Stimulated activated CD4-positive, alpha-beta T cell treated with anti-CD3 and anti-CD28 coated beads, Interleukin-1b, Interleukin-23, amount 100 ng/mL, for 24 hours (primary cell): ENCODE measurements at regions not wholly inside any gene's neighbourhood (a gene's known extent, or its start where the extent isn't known, plus 50 kb on each side); places are given as distances from the start of the nearest gene placed in this dataset.

Source experiments
- DNase-seq, 4 experiments: peaks; one replicate each; pipeline ENCODE4 v3.0.0-alpha.2; 2020; ENCODE audit warnings: low read depth in 4 of 4, low spot score in 1 of 4

DNA sequence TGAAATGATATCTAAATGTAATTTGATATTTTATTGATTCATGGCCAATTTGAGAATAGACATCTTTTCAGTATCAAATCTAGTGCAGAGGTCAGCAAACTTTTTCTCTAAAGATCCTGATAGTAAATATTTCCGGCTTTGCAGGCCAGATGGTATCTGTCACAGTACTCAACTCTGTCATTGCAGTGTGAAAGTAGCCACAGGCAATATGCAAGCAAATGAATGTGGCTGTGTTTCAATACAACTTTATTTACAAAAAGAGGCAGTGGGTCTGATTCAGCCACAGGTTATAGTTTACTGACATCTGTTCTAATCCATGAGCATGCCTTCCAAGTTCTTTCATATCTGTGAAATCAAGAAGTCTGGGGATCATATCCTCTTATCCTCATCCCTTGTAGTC lies 221.2 kb downstream of the PRDM2 start:
- no peak for DNase-seq

DNA sequence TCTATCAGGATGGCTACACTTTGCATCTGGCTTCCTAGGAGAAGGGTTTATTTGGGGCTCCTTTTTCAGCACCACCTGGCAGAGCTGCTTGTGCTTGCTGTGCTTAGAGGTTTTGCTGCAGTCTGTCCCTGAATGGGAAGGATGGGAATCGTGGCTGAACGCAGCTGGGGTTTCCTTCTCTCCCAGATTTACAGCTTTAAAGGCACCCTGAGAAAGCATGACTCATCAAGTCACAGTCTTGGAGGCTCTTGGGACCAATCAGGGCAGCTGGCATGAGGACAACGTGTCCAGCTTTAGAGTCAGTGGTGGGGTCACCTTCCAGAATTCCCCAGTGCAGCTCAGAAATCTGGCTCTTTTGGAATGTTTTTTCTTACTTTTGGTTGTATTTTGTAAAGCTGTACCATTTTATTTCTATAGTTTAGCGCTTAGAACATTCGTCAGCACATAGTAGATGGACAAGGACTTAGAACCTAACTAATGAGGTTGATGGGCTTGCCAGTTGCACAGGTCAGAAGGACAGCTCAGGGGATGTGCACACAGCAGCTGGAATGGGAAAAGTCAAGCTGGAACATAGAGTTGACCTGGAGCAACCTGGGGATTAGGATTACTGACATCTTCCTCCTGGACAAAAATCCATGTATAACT lies 222.6 kb downstream of the PRDM2 start:
- no peak for DNase-seq

DNA sequence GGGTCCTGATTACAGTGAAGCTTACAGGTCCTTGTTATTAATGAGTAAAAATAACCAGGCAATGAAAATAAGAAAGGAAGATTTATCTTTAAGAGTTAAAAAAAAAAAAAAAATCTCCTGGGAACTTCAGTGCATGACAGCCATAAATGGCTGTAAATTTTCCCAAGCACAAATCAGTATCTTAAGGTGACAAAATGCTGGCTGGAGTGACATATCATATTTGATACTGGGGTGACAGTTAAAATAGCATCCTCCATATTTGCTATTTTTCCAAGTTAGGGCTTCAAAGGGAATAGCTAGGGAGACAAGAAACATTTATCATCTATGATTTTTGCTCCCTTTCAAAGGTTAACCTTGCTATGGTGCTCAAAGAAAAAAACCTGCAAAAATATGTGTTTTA lies 226.6 kb downstream of the PRDM2 start:
- no peak for DNase-seq

DNA sequence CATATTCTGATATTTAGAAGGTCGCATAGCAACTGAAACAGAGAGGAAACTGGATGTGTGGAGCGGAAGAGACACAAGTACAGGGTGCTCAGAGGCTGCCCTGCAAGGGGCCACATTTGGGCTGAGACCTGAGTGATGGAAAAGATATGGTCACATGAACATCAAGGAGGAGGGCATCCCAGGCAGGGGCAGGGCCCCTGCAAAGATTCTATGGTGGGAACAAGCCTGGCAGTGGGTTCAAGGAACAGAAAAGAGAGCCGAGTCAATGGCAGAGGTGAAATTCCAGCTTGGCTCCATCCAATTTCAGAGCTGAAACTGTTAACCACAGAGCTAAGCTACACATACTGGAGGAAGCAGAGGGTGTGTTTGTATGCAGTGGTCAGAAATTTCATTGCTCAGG lies 227.7 kb downstream of the PRDM2 start:
- no peak for DNase-seq

DNA sequence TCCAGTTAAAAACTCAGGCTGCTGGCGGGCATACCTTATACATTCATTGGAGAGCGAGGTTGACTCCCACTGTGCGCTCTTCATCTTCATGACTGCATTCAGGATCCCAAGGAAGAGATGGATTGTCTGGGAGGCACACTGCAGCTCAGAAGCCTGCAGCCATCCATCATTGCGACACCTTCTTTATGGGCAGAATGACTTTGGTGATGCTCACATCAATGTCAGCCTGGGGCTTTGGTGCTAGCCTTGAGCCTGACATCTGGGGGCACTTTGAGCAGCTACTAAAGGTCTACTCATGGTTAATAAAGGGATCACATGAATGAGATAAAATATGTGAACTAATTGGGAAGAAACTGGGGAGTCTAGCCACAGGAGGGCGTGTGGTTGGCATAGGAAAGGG lies 229.3 kb downstream of the PRDM2 start:
- no peak for DNase-seq

DNA sequence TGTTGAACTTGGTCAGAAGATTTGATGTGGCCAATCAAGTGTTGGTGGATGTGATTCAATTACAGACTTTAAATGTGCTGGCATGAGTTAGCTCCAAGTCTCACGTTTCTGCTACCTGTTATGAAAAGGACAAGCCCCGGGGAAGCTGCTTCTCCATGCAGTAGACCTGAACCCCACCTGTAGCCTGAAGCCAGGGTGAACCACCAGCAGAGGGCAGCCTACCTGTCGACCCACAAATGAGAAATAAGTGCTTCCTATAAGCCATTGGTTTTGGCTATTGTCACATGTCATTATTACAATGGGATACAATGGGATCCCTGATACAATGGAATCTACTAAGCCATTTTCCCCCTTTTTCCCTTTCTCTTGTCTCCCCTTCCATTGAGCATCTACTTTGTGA lies 230.2 kb downstream of the PRDM2 start:
- peak in 1 of 4 experiments; percentile 7 for DNase-seq

DNA sequence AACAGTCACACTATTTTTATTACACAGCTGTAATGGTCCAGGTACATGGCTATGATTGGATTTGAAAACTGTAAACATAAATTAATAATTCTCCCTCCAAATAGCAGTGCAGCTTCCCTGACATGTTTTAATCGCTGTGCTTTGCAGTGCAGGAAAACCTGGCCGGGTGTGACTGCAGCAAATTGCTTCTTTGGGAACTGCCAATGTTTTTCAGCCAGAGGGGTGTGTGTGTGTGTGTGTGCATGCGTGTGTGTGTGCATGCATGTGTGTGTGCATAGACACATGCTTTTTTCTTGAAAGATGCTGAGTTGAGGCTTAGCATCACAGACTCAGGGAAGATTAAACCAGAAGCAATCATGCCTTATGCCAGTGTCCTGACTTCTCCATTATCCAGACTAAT lies 231.2 kb downstream of the PRDM2 start:
- no peak for DNase-seq

DNA sequence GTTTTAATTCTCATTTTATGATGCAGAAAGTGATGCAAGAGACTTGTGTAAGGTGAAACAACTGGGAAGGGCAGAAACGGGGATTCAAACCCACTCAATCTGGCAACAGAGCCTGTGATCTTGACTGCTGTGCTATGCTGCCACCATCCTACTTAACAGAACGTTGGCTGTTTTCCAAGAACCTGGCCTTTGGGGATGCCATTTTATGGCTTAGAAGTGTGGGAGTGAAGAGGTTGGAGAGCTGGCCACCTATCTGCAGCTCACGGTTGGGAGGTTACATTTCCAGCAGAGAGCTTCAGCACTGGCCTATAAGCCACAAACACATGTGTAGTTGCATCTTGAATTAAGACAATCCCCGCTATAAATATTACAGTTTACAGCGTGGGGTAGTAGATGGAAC lies 235.3 kb downstream of the PRDM2 start:
- no peak for DNase-seq

DNA sequence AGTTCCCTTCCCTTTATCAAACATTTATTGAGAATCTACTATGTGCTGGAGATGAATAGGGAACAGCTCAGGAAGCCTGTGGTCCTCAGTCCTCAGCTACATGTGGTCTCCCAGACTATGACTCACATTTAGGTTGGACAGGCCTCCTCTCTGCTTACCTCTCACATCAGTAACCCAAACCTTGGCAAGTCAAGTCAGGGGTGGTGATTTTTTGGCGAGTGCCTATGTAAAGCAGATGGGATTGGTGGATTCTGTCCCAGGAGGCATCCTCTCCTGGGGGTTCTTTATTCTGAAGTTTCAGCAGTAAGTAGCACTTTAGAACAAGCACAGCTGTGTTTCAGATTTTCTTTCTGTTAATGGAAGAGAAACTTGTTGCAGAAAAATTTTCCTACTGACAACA lies 241.3 kb downstream of the PRDM2 start:
- DNase-seq, result no peak

DNA sequence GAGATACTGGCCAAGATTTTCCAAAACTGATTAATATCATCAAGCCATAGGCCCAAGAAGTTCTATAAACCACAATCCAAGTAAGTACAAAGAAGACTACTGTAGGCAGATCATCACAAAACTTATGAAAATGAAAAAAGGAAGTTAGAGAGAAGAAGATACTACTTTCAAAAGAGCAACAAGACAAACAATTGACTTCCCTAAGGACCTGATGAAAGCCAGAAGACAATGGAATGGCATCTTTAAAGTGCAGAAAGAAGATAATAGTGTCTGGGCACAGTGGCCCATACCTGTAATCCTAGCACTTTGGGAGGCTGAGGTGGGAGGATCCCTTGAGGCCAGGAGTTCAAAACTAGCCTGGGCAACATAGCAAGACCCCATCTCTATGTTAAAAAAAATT lies 243.1 kb downstream of the PRDM2 start:
- no peak for DNase-seq

DNA sequence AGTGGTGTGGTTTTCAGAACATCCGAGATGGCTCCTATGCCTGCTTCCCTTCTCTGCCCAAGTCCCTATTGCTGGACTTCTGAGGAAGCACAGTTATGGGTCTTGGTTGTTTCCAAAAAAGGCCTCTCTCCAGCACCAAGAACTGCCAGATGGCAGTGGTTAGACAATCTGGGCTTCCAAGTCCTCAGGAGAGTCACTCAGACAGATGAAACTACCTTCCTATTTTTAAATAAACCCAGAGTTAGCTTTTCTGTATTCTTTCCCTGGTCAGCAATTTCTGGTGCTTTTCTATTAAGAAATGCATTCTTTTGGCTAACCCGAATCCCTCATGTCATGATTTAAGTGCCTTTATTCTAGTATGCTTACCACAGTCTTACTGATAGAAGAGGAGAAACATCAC lies 245.9 kb downstream of the PRDM2 start:
- no peak for DNase-seq

DNA sequence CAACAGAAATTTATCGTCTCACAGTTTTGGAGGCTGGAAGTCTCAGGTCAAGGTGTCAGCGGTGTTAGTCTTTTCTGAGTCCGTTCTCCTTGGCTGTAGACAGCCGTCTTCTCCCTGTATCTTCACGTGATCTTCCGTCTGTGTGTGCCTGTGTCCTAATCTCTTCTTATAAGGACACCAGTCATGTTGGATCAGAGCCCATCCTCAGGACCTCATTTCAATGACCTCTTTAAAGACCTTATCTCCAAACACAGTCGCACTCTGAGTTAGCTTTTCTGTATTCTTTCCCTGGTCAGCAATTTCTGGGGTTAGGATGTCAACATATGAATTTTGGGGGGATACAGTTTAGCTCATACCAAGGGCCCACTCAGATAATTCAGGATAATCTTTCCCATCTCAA lies 247.7 kb downstream of the PRDM2 start:
- DNase-seq, result no peak

DNA sequence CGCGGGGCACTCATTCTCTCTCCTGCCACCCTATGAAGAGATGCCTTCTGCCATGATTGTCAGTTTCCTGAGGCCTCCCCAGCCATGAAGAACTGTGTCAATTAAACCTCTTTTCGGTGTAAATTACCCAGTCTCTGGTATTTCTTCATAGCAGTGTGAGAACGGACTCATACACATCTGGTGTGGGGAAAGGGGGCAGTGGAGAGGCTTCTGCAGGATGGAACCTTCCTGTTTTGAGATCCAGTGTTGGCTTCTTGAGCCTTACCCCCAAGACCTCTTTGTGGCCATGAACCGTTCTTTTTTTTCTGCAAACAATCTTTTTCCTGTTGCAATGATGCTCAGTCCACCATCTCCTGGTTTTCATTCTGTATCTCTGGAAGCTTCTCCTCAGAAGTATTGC lies 248.4 kb downstream of the PRDM2 start:
- DNase-seq, result no peak

DNA sequence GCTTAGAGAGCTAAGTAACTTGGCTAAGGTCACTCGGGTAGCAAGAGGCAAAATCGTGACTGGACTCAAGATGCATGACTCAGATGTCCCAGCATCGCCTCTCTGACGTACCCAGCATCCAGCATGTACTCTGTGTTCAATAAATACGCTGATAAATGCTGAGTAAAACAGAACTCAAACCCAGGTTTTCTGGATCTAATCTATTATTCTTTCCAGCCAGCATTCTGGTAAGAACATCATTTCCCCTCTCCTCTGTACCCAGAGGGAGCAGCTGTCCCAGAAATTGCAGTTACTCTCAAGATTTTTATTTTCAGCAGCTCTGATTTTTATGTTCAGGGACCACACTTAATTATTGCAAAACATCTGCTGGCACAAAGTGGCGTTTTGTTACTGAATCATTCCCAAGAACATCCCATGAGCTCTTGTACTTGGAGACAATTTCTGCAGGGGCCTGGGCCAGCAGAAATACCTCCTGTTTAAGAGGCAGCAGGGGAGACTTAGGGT lies 249.0 kb downstream of the PRDM2 start:
- DNase-seq, result no peak

DNA sequence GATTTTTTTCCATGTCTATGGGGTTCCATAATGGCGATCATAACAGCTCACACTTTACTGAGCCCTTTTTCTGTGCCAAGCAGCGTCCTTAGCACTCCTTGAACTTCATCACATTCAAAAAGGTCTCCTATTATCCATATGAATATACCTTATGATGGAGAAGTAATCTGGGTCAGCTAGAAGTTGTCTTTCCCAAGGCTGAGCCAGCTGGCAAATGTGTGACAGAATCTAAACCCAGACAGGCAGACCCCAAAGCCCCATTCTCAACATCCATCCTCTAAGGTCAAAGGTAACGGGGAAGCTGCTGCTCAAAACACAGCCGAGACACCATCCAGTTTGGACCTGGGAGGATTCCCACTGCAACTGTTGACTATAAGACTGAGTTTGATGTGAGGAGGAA lies 249.6 kb downstream of the PRDM2 start:
- DNase-seq, result no peak

DNA sequence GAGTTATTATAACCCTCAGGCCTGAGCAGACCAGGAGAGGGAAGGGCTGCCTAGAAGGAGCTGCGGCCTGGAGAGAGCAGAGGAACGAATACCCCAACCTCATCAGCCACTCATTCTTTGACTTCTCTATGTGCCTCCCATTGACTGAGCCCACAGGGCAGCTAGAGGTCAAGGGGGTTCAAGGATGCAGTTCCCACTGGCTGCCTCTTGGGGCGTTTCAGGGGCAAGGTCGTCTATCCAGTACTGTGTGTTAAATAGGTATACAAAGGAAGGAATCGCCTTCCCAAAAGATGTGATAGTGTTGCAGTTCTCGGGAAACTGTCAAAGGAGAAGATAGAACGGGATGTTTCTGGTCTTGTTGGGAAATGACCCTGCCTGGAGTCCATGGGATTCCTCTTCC lies 250.6 kb downstream of the PRDM2 start:
- no peak for DNase-seq

DNA sequence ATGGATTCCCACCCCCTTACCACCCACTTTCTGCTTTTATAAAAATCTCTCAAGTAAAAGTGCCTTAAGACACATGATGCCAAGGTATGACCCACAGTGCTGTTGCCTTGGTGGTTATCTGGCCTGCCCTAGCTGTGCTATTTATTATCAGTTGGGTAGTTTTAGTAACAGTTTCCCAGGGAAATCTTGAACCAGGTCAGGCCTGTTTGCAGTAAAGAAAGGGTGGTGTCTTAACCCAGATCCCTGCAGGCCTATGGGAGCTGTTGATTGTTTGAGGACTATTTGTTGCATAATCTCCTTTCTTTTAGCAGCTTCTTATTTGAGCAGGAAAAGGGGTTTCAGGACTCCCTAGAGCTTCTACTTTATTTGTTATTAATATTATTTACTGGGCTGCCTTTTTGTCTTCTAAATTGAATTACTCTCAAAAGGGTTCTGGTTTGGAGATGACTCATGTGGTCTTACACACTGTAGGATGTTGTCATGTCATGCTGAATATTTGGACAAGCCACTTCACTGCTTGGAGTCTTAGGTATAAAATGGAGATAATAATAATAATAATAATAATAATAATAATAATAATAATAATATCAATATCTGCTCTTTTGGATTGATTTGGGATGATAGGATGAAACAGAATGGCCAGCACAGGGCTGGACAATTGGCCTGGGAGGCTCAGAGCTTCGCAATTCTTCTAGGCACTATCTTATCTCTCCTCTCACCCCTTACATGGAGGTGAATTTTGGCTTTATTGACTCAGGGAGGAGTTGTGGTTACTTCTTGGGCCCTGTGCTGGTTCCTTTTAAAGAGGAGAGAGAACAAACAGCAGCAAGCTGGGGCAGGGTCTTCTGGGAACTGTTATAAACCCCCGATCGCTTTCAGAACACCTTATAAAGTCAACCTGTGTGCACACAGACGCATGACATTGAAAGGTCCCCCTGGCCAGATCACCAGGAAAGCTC lies 252.1 kb downstream of the PRDM2 start:
- DNase-seq, result no peak

DNA sequence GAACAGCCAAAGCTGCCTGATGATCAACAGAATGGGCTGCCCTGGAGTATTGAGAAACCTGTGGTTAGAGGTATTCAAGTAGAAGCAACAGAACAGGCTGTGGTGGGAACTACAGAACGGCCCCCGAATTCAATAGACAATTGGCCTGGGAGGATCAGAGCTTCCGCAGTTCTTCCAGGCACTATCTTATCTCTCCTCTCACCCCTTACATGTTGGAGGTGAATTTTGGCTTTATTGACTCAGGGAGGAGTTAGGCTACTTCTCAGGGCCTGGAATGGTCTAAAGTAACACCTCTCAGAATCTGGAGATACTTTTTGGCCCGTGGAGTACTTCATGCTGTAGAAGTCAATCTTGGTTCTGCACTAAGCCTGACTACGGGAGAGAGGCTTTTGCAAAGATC lies 253.0 kb downstream of the PRDM2 start:
- DNase-seq, result no peak

DNA sequence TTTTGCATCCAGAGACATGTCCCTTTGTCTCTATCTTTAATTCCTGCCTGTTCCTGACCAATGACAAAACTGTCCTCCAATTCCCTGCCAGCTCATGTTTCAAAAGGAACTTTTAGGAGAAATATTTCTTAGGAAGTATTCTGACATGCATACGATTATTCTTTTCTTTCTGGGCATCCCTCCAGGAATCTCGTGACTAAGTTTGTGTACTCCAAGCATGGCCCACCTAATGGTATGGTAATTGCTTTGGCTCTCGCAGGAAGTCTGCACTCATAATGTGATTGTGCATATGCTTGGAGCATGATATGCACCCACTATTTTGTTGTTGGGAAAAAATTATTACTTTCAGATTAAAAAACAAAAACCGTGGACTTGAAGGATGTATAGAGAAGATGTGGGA lies 256.4 kb downstream of the PRDM2 start:
- no peak for DNase-seq

DNA sequence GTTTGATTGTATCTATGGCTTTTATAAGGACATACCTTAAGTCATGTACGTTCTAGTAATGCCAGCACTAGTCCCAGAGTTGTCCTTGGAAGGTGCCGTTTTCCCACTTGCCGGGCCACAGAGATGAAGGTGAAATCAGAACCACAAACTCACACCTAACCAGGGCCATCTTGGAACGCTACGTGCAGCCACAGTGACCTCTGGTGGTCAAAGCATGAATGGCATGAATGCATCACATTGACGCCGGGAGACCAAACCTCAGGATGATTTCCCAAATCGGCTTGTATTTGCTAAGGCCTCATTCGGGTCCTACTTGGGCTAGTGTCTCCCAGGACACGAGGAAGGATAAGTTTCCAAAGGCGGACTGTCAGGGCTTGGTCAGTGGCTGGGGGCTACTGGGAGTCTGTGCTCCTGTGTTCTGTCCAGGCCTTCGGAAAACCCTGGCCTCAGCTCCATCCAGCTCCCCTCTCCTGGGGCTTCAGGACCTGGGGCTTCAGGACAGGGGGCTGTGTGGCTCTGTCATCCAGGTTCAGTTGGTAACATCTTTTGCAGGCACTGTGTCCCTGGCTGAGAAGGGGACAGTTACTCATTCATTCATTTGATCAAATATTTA lies 260.5 kb downstream of the PRDM2 start:
- peak; percentile 38 to 60 (median 42) for DNase-seq

DNA sequence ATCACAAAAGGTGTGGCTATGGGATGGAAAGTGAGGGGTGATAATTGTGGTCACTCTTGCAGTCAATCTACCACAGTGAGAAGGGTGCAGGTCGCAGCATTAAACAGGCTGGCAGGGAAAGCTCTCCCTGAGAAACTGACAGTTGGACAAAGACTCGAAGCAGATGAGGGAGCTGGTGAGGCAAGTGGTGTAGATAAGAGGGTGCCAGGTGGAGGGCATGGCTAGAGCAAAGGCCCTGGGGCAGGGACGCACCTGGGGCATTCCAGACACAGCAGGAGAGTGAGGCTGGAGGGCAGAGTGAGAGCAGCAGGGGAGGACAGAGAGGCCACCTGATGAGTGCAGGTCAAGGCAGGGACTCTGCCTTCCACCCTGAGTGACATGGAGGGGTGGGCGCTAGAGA lies 264.8 kb downstream of the PRDM2 start:
- DNase-seq, result no peak

DNA sequence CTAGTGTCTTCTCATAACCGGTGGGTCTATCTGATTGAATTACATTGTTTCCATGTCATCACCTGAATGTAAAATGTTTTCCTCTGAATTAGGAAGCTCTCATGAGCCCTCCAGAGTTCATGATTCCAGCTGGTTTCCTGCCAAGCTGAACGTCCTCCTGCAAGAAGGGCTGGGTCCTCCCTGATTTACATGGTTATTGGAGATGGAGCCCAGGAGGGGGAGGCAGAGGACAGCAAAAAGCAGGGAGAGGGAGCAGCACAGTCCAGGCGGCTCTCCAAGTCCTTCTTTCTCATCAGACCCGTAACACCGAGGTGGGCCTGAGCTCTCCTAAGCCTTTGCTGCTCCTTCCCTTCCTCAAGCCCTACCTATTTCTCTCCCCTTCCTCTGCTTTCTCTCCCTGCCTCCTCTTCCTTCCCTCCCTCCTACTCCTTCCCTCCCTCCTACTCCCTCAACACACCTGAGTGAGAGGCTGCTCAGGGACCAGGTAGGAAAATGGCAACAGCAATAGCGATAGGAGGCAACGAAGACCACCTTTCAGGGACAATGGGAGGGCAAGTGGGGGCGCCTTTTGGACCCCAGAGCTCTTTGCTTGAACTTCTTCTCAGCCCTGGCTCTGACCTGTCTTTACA lies 265.9 kb downstream of the PRDM2 start:
- no peak for DNase-seq
